ENCODE measurements at regions not wholly inside any gene's neighbourhood (a gene's known extent, or its start where the extent isn't known, plus 50 kb on each side); places are given as distances from the start of the nearest gene placed in this dataset.

GRCh38 chr6:43869079-43869710 lies 99.2 kb downstream of the VEGFA start:
- DNase-seq (ENCODE audit: low read depth), result no peak

- no peak for DNase-seq (ENCODE audit: low read depth)
Measured at GRCh38 chr6:43868467-43868866, 98.5 kb downstream of the VEGFA start.

GRCh38 chr6:43867996-43868395 lies 98.0 kb downstream of the VEGFA start:
- no peak for DNase-seq (ENCODE audit: low read depth)

- DNase-seq (ENCODE audit: low read depth), result no peak
Measured at GRCh38 chr6:43867246-43867645, 97.2 kb downstream of the VEGFA start.

GRCh38 chr6:43865932-43866645 lies 96.1 kb downstream of the VEGFA start:
- DNase-seq (ENCODE audit: low read depth), result no peak

- no peak for DNase-seq (ENCODE audit: low read depth)
Measured at GRCh38 chr6:43865086-43865485, 95.1 kb downstream of the VEGFA start.

- no peak for DNase-seq (ENCODE audit: low read depth)
Measured at GRCh38 chr6:43862925-43863324, 92.9 kb downstream of the VEGFA start.

GRCh38 chr6:43861212-43861894 lies 91.3 kb downstream of the VEGFA start:
- DNase-seq (ENCODE audit: low read depth), result no peak

- DNase-seq (ENCODE audit: low read depth), result no peak
Measured at GRCh38 chr6:43860285-43860684, 90.3 kb downstream of the VEGFA start.

GRCh38 chr6:43859213-43859612 lies 89.2 kb downstream of the VEGFA start:
- no peak for DNase-seq (ENCODE audit: low read depth)

GRCh38 chr6:43858161-43859153 lies 88.4 kb downstream of the VEGFA start:
- DNase-seq (ENCODE audit: low read depth), result no peak

GRCh38 chr6:43856005-43856765 lies 86.2 kb downstream of the VEGFA start:
- no peak for DNase-seq (ENCODE audit: low read depth)

GRCh38 chr6:43855247-43855646 lies 85.2 kb downstream of the VEGFA start:
- no peak for DNase-seq (ENCODE audit: low read depth)

- no peak for DNase-seq (ENCODE audit: low read depth)
Measured at GRCh38 chr6:43853066-43853650, 83.1 kb downstream of the VEGFA start.

GRCh38 chr6:43852350-43852864 lies 82.4 kb downstream of the VEGFA start:
- no peak for DNase-seq (ENCODE audit: low read depth)

GRCh38 chr6:43851204-43851865 lies 81.3 kb downstream of the VEGFA start:
- DNase-seq (ENCODE audit: low read depth), result no peak

GRCh38 chr6:43850314-43851203 lies 80.5 kb downstream of the VEGFA start:
- no peak for DNase-seq (ENCODE audit: low read depth)

GRCh38 chr6:43849844-43850243 lies 79.8 kb downstream of the VEGFA start:
- DNase-seq (ENCODE audit: low read depth), result no peak
